GM18909 (cell line): ENCODE measurements at regions not wholly inside any gene's neighbourhood (a gene's known extent, or its start where the extent isn't known, plus 50 kb on each side); places are given as distances from the start of the nearest gene placed in this dataset.
"Not testable (repeated sequence)": the region's sequence is repeated elsewhere in the genome, so short reads cannot be mapped to it uniquely, and the experiment has no call there.

ENCODE experiments used
- ATAC-seq: cut with Tn5 transposase; IDR thresholded peaks from one replicate; pipeline ENCODE4 v1.9.1; 2021; ENCODE audit warnings: mild to moderate bottlenecking; ENCODE audit not compliant: unreplicated experiment, poor library complexity

- no peak for ATAC-seq
Measured at GRCh38 chr9:28396058-28396457, 822.8 kb upstream of the C9orf72 start.

GRCh38 chr9:28407351-28407750 lies 834.1 kb upstream of the C9orf72 start:
- ATAC-seq, result no peak

- ATAC-seq, result no peak
Measured at GRCh38 chr9:28409919-28410318, 836.6 kb upstream of the C9orf72 start.

- ATAC-seq, result no peak
Measured at GRCh38 chr9:28410411-28410810, 837.1 kb upstream of the C9orf72 start.

GRCh38 chr9:28413471-28413870 lies 840.2 kb upstream of the C9orf72 start:
- no peak for ATAC-seq

GRCh38 chr9:28423255-28423654 lies 850.0 kb upstream of the C9orf72 start:
- no peak for ATAC-seq

GRCh38 chr9:28435456-28435855 lies 862.2 kb upstream of the C9orf72 start:
- no peak for ATAC-seq

GRCh38 chr9:28439688-28440087 lies 866.4 kb upstream of the C9orf72 start:
- ATAC-seq, result no peak

- ATAC-seq, result no peak
Measured at GRCh38 chr9:28443461-28443860, 870.2 kb upstream of the C9orf72 start.

GRCh38 chr9:28444637-28445036 lies 871.4 kb upstream of the C9orf72 start:
- ATAC-seq, result no peak

- no peak for ATAC-seq
Measured at GRCh38 chr9:28445211-28445610, 871.9 kb upstream of the C9orf72 start.

- ATAC-seq, result no peak
Measured at GRCh38 chr9:28453918-28454317, 880.6 kb upstream of the C9orf72 start.

GRCh38 chr9:28456861-28457260 lies 883.6 kb upstream of the C9orf72 start:
- no peak for ATAC-seq

- no peak for ATAC-seq
Measured at GRCh38 chr9:28464481-28465216, 891.4 kb upstream of the C9orf72 start.

- no peak for ATAC-seq
Measured at GRCh38 chr9:28471261-28471660, 898.0 kb upstream of the C9orf72 start.

- no peak for ATAC-seq
Measured at GRCh38 chr9:28487561-28487960, 914.3 kb upstream of the C9orf72 start.

GRCh38 chr9:28491121-28491520 lies 917.8 kb upstream of the C9orf72 start:
- no peak for ATAC-seq

GRCh38 chr9:28498168-28498567 lies 924.9 kb upstream of the C9orf72 start:
- ATAC-seq, result not testable (repeated sequence)

GRCh38 chr9:28502189-28502588 lies 928.9 kb upstream of the C9orf72 start:
- ATAC-seq, result no peak

- ATAC-seq, result no peak
Measured at GRCh38 chr9:28502741-28503140, 929.5 kb upstream of the C9orf72 start.

GRCh38 chr9:28503573-28503972 lies 930.3 kb upstream of the C9orf72 start:
- ATAC-seq, result no peak

GRCh38 chr9:28518439-28518838 lies 945.2 kb upstream of the C9orf72 start:
- no peak for ATAC-seq
